ENCODE measurements at regions not wholly inside any gene's neighbourhood (a gene's known extent, or its start where the extent isn't known, plus 50 kb on each side); places are given as distances from the start of the nearest gene placed in this dataset.
"Not testable (repeated sequence)": the region's sequence is repeated elsewhere in the genome, so short reads cannot be mapped to it uniquely, and the experiment has no call there.

GRCh38 chrX:905848-906566, 275.4 kb downstream of the SHOX start:
- no peak for DNase-seq (ENCODE audit: low read depth, low spot score)

GRCh38 chrX:903116-903515, 272.5 kb downstream of the SHOX start:
- no peak for DNase-seq (ENCODE audit: low read depth, low spot score)

GRCh38 chrX:896256-896655, 265.7 kb downstream of the SHOX start:
- DNase-seq (ENCODE audit: low read depth, low spot score), result no peak

- DNase-seq (ENCODE audit: low read depth, low spot score), result no peak
Observed at GRCh38 chrX:889966-890651, 259.5 kb downstream of the SHOX start.

- DNase-seq (ENCODE audit: low read depth, low spot score), result not testable (repeated sequence)
Observed at GRCh38 chrX:887724-888123, 257.1 kb downstream of the SHOX start.

- no peak for DNase-seq (ENCODE audit: low read depth, low spot score)
Observed at GRCh38 chrX:883588-883987, 253.0 kb downstream of the SHOX start.

- not testable (repeated sequence) for DNase-seq (ENCODE audit: low read depth, low spot score)
Observed at GRCh38 chrX:879756-880698, 249.4 kb downstream of the SHOX start.

GRCh38 chrX:874061-874460, 243.5 kb downstream of the SHOX start:
- DNase-seq (ENCODE audit: low read depth, low spot score), result no peak

GRCh38 chrX:873016-873415, 242.4 kb downstream of the SHOX start:
- DNase-seq (ENCODE audit: low read depth, low spot score), result no peak

- DNase-seq (ENCODE audit: low read depth, low spot score), result no peak
Observed at GRCh38 chrX:872090-872489, 241.5 kb downstream of the SHOX start.

GRCh38 chrX:871626-872025, 241.0 kb downstream of the SHOX start:
- DNase-seq (ENCODE audit: low read depth, low spot score), result no peak

- DNase-seq (ENCODE audit: low read depth, low spot score), result no peak
Observed at GRCh38 chrX:867966-868647, 237.5 kb downstream of the SHOX start.

- no peak for DNase-seq (ENCODE audit: low read depth, low spot score)
Observed at GRCh38 chrX:867502-867901, 236.9 kb downstream of the SHOX start.

- DNase-seq (ENCODE audit: low read depth, low spot score), result no peak
Observed at GRCh38 chrX:866441-866990, 235.9 kb downstream of the SHOX start.

GRCh38 chrX:865422-865821, 234.8 kb downstream of the SHOX start:
- no peak for DNase-seq (ENCODE audit: low read depth, low spot score)

- DNase-seq (ENCODE audit: low read depth, low spot score), result no peak
Observed at GRCh38 chrX:861921-862320, 231.3 kb downstream of the SHOX start.

GRCh38 chrX:861340-861890, 230.8 kb downstream of the SHOX start:
- DNase-seq (ENCODE audit: low read depth, low spot score), result no peak

GRCh38 chrX:859329-859728, 228.7 kb downstream of the SHOX start:
- DNase-seq (ENCODE audit: low read depth, low spot score), result no peak

GRCh38 chrX:858542-859078, 228.0 kb downstream of the SHOX start:
- DNase-seq (ENCODE audit: low read depth, low spot score), result no peak

- DNase-seq (ENCODE audit: low read depth, low spot score), result no peak
Observed at GRCh38 chrX:857376-857775, 226.8 kb downstream of the SHOX start.
